ENCODE measurements at regions not wholly inside any gene's neighbourhood (a gene's known extent, or its start where the extent isn't known, plus 50 kb on each side); places are given as distances from the start of the nearest gene placed in this dataset.

DNA sequence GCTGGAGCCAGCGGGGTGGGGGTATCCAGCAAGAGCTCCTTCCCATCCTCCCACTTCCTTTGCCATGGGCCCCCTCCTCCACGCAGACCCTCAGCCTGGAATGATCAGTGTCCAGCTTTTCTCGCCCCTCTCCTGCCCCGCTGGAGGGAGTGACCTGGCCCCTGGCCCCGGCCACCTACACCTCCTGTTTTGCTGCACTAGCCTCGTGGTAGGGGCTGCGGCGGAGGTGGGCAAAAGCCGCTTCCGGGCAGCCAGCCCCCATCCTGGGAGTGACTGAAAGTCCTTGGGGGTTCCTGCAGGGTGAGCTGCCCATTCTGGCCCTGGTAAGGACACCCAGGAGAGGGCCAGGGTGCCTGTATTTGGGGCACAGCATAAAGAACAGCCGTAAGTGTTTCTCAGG is 295.7 kb downstream of the SEC14L1 start:
- DNase-seq (ENCODE audit: extremely low read depth in 1 of 4, low spot score in 3 of 4): no peak
- H3K9me3 ChIP-seq (replicated peaks; ENCODE audit: control insufficient read depth, insufficient read depth, low read depth, low read length): no peaks in the 10 kb centered on the region
- TF ChIP-seq HES1 (IDR thresholded peaks at IDR 0.05; ENCODE audit: low read depth) (no peak), EWSR1 (IDR thresholded peaks at IDR 0.05; ENCODE audit: borderline replicate concordance, low read depth, partially characterized antibody) (no peak), BDP1 (IDR thresholded peaks at IDR 0.05; ENCODE audit: insufficient read depth, insufficient read length) (no peak), NUFIP1 (IDR thresholded peaks at IDR 0.05; ENCODE audit: partially characterized antibody) (no peak)
- FAIRE-seq: no peak
- in situ Hi-C loops (cut with MboI): no loop called here
- peaks cover 34 to 61% of the 10 kb centered on the region in 2 experiments for H3K4me1 ChIP-seq (replicated peaks in 1 of 2; ENCODE audit: control insufficient read depth in 2 of 2, insufficient read depth in 2 of 2, low read length in 2 of 2)
- no peak overlapping the region for H3K9ac ChIP-seq (ENCODE audit: insufficient read depth in 1 of 2, low read depth in 2 of 2, low read length in 2 of 2)
- H3K4me3 ChIP-seq: no peak overlapping the region
- intact Hi-C loops (cut with micrococcal nuclease): no loop called here
- H3K36me3 ChIP-seq (ENCODE audit: control insufficient read depth, insufficient read depth, low read length): peaks cover 13% of the 10 kb centered on the region; the same call in 1 of the 3 replicates
- no peak overlapping the region for H2AFZ ChIP-seq (ENCODE audit: low read depth, low read length)
- no TSS peak for BruUV-seq (replicated peaks)
- ChIA-PET POLR2A (interaction anchor here (1.0 to 1.6 kb wide), 2 partner anchors 8 to 11 kb away, joined by 3 to 6 read pairs; no protein-coding TSS in a partner anchor), CTCF (ENCODE audit: low intra/inter-chr PET ratio) (no interaction called here)
- peaks cover 60% of the 10 kb centered on the region for H4K20me1 ChIP-seq (replicated peaks; ENCODE audit: control insufficient read depth, insufficient read depth, low read length)
- no peak for ATAC-seq
- no peaks in the 10 kb centered on the region for H3K27me3 ChIP-seq (ENCODE audit: control insufficient read depth in 2 of 2, insufficient read depth in 2 of 2, low read length in 2 of 2)
- no peak overlapping the region for H3K4me2 ChIP-seq (ENCODE audit: insufficient read depth, low read length)
- 93% methylated on average over 8 of the region's 11 CpGs for WGBS (ENCODE audit: insufficient coverage, low coverage, missing lambda C conversion rate)
- H3K27ac ChIP-seq (ENCODE audit: extremely low read depth, low read depth, low read length): no peak overlapping the region
- H3K9me1 ChIP-seq (ENCODE audit: control insufficient read depth, insufficient read depth, low read length): peaks cover 7% of the 10 kb centered on the region
- peaks cover 56% of the 10 kb centered on the region for H3K79me2 ChIP-seq (ENCODE audit: control insufficient read depth, insufficient read depth, low read length)

DNA sequence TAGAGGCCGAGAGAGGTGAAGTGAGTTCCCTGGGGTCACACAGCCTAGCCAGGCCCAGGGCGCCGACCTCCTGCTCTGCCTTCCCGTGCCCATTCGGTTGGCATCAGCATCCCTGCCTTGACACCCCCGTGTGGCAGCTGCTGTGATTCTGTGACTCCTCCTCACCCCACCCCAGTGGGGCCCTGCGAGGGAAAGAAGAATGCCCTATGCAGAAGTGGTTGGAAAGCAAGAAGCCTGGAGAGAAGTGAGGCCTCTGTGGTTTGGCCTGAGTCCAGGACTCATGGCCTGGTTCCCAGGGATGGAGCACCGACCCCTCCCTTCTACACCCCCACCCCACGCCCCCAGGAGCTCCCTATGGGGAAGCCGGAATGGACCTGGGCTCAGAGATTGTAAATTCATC is 296.2 kb downstream of the SEC14L1 start:
- ChIA-PET POLR2A (interaction anchor here (0.5 to 1.6 kb wide), 2 partner anchors 9 to 1880 kb away, joined by 3 to 6 read pairs; no protein-coding TSS in a partner anchor), CTCF (ENCODE audit: low intra/inter-chr PET ratio) (no interaction called here)
- Histone ChIP-seq H3K9me3 (replicated peaks; ENCODE audit: control insufficient read depth, insufficient read depth, low read depth, low read length) (no peaks in the 10 kb centered on the region), H3K4me1 (replicated peaks in 1 of 2; ENCODE audit: control insufficient read depth in 2 of 2, insufficient read depth in 2 of 2, low read length in 2 of 2) (peaks cover 36 to 61% of the 10 kb centered on the region in 2 experiments), H4K20me1 (replicated peaks; ENCODE audit: control insufficient read depth, insufficient read depth, low read length) (peaks cover 59% of the 10 kb centered on the region), H3K9me1 (ENCODE audit: control insufficient read depth, insufficient read depth, low read length) (peaks cover 7% of the 10 kb centered on the region), H3K27me3 (ENCODE audit: control insufficient read depth in 2 of 2, insufficient read depth in 2 of 2, low read length in 2 of 2) (no peaks in the 10 kb centered on the region), H2AFZ (ENCODE audit: low read depth, low read length) (no peak overlapping the region), H3K4me2 (ENCODE audit: insufficient read depth, low read length) (no peak overlapping the region), H3K27ac (ENCODE audit: extremely low read depth, low read depth, low read length) (no peak overlapping the region), H3K9ac (ENCODE audit: insufficient read depth in 1 of 2, low read depth in 2 of 2, low read length in 2 of 2) (peak overlapping the region in 1 of 2 experiments; percentile 79; a peak in 1 of 4 replicates), H3K4me3 (no peak overlapping the region), H3K36me3 (ENCODE audit: control insufficient read depth, insufficient read depth, low read length) (peaks cover 13% of the 10 kb centered on the region; the same call in 1 of the 3 replicates), H3K79me2 (ENCODE audit: control insufficient read depth, insufficient read depth, low read length) (peaks cover 56% of the 10 kb centered on the region)
- in situ Hi-C loops (cut with MboI): no loop called here
- WGBS (ENCODE audit: insufficient coverage, low coverage, missing lambda C conversion rate): 68% methylated on average over 8 of the region's 10 CpGs
- intact Hi-C loops (cut with micrococcal nuclease): no loop called here
- FAIRE-seq (no peak), ATAC-seq (no peak), DNase-seq (ENCODE audit: extremely low read depth in 1 of 4, low spot score in 3 of 4) (peak in 1 of 4 experiments; percentile 34)
- TF ChIP-seq ZNF707 (CRISPR knock-in tag; conservative IDR thresholded peaks at IDR 0.05): no peak
- TF ChIP-seq NFIC (IDR thresholded peaks at IDR 0.05): peak; percentile 71
- TF ChIP-seq, protein P1, sequence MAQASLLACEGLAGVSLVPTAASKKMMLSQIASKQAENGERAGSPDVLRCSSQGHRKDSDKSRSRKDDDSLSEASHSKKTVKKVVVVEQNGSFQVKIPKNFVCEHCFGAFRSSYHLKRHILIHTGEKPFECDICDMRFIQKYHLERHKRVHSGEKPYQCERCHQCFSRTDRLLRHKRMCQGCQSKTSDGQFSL (CRISPR knock-in tag; IDR thresholded peaks at IDR 0.05): 0 out of 2 replicates have a peak, but pooled peaks have one; percentile 14
- TF ChIP-seq, protein P1 (tag; IDR thresholded peaks at IDR 0.05): no peak
- TF ChIP-seq VEZF1 (CRISPR knock-in tag; IDR thresholded peaks at IDR 0.05): peak; percentile 39; the same call in 1 of the 2 replicates
- no TSS peak for BruUV-seq (replicated peaks)
